ENCODE measurements at regions not wholly inside any gene's neighbourhood (a gene's known extent, or its start where the extent isn't known, plus 50 kb on each side); places are given as distances from the start of the nearest gene placed in this dataset.
"Not testable (repeated sequence)": the region's sequence is repeated elsewhere in the genome, so short reads cannot be mapped to it uniquely, and the experiment has no call there.

- not testable (repeated sequence) for DNase-seq
These were observed 82.0 kb upstream of the ADRB2 start for GRCh38 chr5:148744380-148744779.

GRCh38 chr5:148746826-148747535 is 79.4 kb upstream of the ADRB2 start:
- DNase-seq = no peak

GRCh38 chr5:148747536-148747906 is 78.9 kb upstream of the ADRB2 start:
- DNase-seq = no peak

- no peak for DNase-seq
These were observed 77.6 kb upstream of the ADRB2 start for GRCh38 chr5:148748702-148749392.

GRCh38 chr5:148750614-148751013 is 75.8 kb upstream of the ADRB2 start:
- no peak for DNase-seq

GRCh38 chr5:148751025-148751424 is 75.4 kb upstream of the ADRB2 start:
- no peak for DNase-seq

- not testable (repeated sequence) for DNase-seq
These were observed 74.0 kb upstream of the ADRB2 start for GRCh38 chr5:148752375-148752774.

GRCh38 chr5:148759101-148759500 is 67.3 kb upstream of the ADRB2 start:
- no peak for DNase-seq

- no peak for DNase-seq
These were observed 65.3 kb upstream of the ADRB2 start for GRCh38 chr5:148760945-148761638.

- DNase-seq = no peak
These were observed 62.4 kb upstream of the ADRB2 start for GRCh38 chr5:148763996-148764395.

GRCh38 chr5:148765061-148765460 is 61.4 kb upstream of the ADRB2 start:
- no peak for DNase-seq

- no peak for DNase-seq
These were observed 57.5 kb upstream of the ADRB2 start for GRCh38 chr5:148768806-148769415.

GRCh38 chr5:148769941-148770340 is 56.5 kb upstream of the ADRB2 start:
- DNase-seq = no peak

GRCh38 chr5:148774313-148774712 is 52.1 kb upstream of the ADRB2 start:
- DNase-seq = no peak

- DNase-seq = no peak
These were observed 50.1 kb upstream of the ADRB2 start for GRCh38 chr5:148776261-148776660.
